ENCODE measurements at regions not wholly inside any gene's neighbourhood (a gene's known extent, or its start where the extent isn't known, plus 50 kb on each side); places are given as distances from the start of the nearest gene placed in this dataset.

GRCh38 chr18:60649842-60650536 is 277.4 kb upstream of the MC4R start (continued):
- TF ChIP-seq CHD7 (IDR thresholded peaks at IDR 0.05; ENCODE audit: insufficient replicate concordance, low read length) (no peak), SP4 (IDR thresholded peaks at IDR 0.05; ENCODE audit: low read length) (no peak), CTBP2 (IDR thresholded peaks at IDR 0.05; ENCODE audit: borderline replicate concordance, insufficient read depth, insufficient read length, low read length) (no peak), GTF2F1 (IDR thresholded peaks at IDR 0.05; ENCODE audit: borderline replicate concordance, low read depth, low read length) (no peak), RXRA (IDR thresholded peaks at IDR 0.05; ENCODE audit: insufficient read depth, low read depth, low read length) (no peak), SP2 (IDR thresholded peaks at IDR 0.05; ENCODE audit: low read length) (no peak), SIX5 (IDR thresholded peaks at IDR 0.05; ENCODE audit: low read depth, low read length) (no peak), SUZ12 (IDR thresholded peaks at IDR 0.05; ENCODE audit: low read length) (no peak), SIRT6 (IDR thresholded peaks at IDR 0.05; ENCODE audit: low read length) (no peak), TBP (IDR thresholded peaks at IDR 0.05; ENCODE audit: low read depth, low read length) (no peak)
- TF ChIP-seq, protein P1, sequence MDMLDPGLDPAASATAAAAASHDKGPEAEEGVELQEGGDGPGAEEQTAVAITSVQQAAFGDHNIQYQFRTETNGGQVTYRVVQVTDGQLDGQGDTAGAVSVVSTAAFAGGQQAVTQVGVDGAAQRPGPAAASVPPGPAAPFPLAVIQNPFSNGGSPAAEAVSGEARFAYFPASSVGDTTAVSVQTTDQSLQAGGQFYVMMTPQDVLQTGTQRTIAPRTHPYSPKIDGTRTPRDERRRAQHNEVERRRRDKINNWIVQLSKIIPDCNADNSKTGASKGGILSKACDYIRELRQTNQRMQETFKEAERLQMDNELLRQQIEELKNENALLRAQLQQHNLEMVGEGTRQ (IDR thresholded peaks at IDR 0.05; ENCODE audit: low read length) = no peak

All from H1 (cell line).